Tibial nerve (tissue), 3 donors: ENCODE measurements at regions not wholly inside any gene's neighbourhood (a gene's known extent, or its start where the extent isn't known, plus 50 kb on each side); places are given as distances from the start of the nearest gene placed in this dataset.
"Not testable (repeated sequence)": the region's sequence is repeated elsewhere in the genome, so short reads cannot be mapped to it uniquely, and the experiment has no call there.

Source experiments
- POLR2A ChIP-seq, 2 donors: fragments of 450-650 bp; IDR thresholded peaks; one replicate each; pipeline ENCODE4 v1.6.1; 2017; ENCODE audit warnings: antibody characterized with exemption in 2 of 2, mild to moderate bottlenecking in 2 of 2, moderate library complexity in 2 of 2
- TF ChIP-seq, protein P1 (sequence below), 5 experiments: fragments of 200-600 bp in 3 of 5; fragments of 450-650 bp in 2 of 5; sonication (generic) in 3 of 5; IDR thresholded peaks; one replicate each; pipeline ENCODE4 v1.5.1; 2016 to 2019; ENCODE audit warnings: antibody characterized with exemption in 5 of 5, mild to moderate bottlenecking in 3 of 5, moderate library complexity in 2 of 5

DNA sequence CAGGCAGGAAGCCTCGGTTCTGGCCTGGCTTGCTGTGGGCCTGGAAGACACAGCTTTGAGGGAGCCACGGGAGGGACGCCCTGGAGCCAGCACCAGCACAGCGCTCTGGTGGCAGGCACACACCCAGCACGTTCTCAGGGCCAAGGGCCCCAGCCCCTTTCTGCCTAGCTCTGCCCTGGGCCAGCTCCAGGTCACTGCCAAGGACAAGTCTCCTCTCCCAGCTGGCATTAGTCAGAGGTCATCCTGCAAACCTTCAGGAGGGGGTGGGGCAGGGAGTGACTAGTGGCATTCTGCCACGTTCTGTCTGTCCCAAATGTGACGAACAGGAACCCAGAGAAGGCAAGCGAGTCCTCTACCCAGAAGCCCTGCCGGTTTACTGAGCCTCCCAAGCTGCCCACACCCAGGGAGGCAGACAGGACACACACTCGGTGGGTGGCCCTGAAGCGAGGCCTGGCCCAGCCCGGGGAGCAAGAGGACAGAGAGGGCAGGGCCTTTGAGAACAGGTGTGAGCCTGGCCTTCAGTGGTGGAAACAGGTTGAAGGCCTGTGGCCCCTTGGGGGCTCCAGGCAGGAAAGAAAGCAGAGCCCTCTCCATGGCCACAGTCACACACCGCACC is 528.0 kb downstream of the TP53TG3F start:
- TF ChIP-seq, protein P1, sequence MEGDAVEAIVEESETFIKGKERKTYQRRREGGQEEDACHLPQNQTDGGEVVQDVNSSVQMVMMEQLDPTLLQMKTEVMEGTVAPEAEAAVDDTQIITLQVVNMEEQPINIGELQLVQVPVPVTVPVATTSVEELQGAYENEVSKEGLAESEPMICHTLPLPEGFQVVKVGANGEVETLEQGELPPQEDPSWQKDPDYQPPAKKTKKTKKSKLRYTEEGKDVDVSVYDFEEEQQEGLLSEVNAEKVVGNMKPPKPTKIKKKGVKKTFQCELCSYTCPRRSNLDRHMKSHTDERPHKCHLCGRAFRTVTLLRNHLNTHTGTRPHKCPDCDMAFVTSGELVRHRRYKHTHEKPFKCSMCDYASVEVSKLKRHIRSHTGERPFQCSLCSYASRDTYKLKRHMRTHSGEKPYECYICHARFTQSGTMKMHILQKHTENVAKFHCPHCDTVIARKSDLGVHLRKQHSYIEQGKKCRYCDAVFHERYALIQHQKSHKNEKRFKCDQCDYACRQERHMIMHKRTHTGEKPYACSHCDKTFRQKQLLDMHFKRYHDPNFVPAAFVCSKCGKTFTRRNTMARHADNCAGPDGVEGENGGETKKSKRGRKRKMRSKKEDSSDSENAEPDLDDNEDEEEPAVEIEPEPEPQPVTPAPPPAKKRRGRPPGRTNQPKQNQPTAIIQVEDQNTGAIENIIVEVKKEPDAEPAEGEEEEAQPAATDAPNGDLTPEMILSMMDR (IDR thresholded peaks at IDR 0.05) = not testable (repeated sequence)
- TF ChIP-seq POLR2A (IDR thresholded peaks at IDR 0.05) = not testable (repeated sequence)
